NT2/D1 (cell line): ENCODE measurements at regions not wholly inside any gene's neighbourhood (a gene's known extent, or its start where the extent isn't known, plus 50 kb on each side); places are given as distances from the start of the nearest gene placed in this dataset.

ENCODE experiments used
- DNase-seq: peaks from one replicate; pipeline ENCODE4 v3.0.0-alpha.2; 2011; ENCODE audit warnings: low read depth, low spot score
- H3K27me3 ChIP-seq: 2 replicates; pipeline ENCODE4 v1.6.0; 2011; ENCODE audit warnings: mild to moderate bottlenecking; ENCODE audit not compliant: insufficient read length, insufficient read depth
- H3K36me3 ChIP-seq: 2 replicates; pipeline ENCODE4 v1.6.1; 2011; ENCODE audit warnings: mild to moderate bottlenecking, low read length, mixed read lengths; ENCODE audit not compliant: insufficient read depth, insufficient read length
- H3K4me1 ChIP-seq: 2 replicates; pipeline ENCODE4 v1.5.1; 2011; ENCODE audit not compliant: insufficient read depth, insufficient read length
- H3K4me3 ChIP-seq: 2 replicates; pipeline ENCODE4 v1.5.1; 2011; ENCODE audit warnings: low read depth; ENCODE audit not compliant: insufficient read length
- H3K9ac ChIP-seq: 2 replicates; pipeline ENCODE4 v1.6.0; 2011; ENCODE audit warnings: low read depth; ENCODE audit not compliant: insufficient read length
- H3K9me3 ChIP-seq: 2 replicates; pipeline ENCODE4 v1.5.1; 2011; ENCODE audit warnings: mild to moderate bottlenecking, low read length; ENCODE audit not compliant: insufficient read depth
- SUZ12 ChIP-seq: IDR thresholded peaks from 2 replicates; pipeline ENCODE4 v1.6.1; 2011; ENCODE audit not compliant: insufficient read length, insufficient read depth; ENCODE audit errors: extremely low read depth
- YY1 ChIP-seq: IDR thresholded peaks from 2 replicates; pipeline ENCODE4 v1.6.1; 2011; ENCODE audit not compliant: insufficient read length, insufficient read depth
- ZNF274 ChIP-seq: IDR thresholded peaks from 2 replicates; pipeline ENCODE4 v1.6.1; 2011; ENCODE audit warnings: mild to moderate bottlenecking, low read depth, low read length

DNA sequence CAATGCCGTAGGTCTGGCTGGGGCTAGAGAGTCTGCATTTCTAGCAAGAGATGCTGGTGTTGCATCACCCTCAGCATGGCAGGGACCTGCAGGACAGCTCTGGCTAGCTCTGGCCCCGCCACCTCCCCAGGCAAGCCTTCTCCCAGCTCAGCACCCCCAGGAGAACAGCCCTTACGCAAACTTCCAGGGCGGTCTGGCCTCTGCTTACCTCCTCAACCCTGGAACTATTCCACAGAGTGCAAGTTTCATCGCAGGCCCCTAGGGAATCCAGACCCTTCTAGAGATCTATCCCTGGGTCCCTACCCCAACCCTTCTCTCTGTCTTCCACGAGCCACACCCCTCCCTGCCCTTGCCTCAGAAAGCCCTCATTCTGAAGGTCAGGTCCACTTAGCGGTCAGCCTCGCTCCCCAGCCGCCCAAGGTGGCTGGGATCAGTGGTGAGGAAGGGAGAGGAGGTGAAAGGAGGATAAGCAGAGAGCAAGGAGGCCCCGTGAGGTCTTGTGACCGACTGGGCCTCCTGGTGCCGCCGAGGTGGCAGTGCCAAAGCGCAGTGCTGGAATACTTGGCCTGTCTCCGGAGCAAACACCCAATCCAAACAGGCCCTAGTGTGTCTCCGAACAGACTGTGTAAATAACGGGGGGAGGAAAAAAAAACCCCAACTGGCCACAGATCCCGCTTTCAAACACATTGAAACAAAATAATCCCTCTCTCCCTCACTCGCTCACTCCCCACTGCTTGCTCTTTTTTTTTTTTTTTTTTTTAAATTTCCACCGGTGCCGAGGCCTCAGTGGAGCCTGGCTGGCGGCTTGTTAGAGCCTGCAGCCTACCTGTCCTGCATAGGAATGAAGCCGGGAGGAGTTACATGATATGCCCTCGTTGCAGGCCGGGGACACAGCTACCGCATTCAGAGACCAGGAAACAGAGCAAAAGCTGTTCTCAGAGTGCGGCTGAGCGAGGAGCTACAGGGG, 380.9 kb downstream of the SOX9 start:
- Histone ChIP-seq H3K4me1 (peaks cover 10% of the 10 kb centered on the region), H3K4me3 (no peak overlapping the region), H3K27me3 (no peaks in the 10 kb centered on the region), H3K36me3 (no peaks in the 10 kb centered on the region), H3K9me3 (no peaks in the 10 kb centered on the region), H3K9ac (no peak overlapping the region)
- TF ChIP-seq ZNF274 (no peak), SUZ12 (no peak), YY1 (no peak)
- DNase-seq = no peak

DNA sequence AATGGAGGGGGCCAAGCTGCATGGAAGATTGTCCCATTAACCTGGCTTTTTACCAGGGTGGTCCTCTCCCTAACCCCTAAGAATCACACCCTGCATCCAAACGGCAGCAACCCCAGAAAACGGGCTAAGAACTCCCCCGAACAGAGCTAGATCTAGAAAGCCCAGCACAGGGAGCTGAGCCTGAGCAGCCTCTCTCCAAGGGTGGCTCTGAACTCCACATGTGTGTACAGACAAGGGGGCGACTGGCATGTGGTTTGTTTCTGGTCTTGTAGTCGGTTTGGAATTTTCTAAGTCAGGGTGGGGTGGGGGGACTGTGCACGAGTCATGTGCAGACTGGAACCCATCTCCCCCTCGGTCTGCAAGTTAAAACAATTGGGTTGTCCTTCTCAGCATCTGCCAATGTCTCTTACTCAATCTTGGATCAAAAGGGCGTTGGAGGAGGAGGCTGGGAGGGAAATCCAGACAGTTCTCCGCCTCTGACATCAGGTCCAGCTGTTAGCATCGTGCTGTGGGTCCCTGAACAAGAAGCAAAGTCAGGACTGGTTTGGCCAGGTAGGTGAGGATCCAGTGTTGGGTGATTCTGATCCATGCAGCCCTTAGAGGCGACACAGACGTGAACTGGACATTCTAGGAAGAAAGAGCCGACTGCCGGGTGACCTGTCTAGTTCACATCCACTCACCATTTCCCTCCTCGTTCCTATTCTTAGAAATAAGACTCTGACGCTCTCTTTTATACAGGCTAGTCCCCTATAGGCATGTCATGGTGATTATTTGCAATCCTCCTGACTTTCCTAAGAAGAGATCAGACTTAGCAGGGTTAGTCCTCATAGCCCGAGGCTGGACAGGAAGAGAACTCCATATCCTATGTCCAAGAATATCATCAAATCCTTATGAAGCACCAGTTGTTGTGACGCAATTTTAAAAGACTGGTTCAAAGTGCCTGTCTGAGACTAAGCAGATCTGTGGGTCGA, 381.8 kb downstream of the SOX9 start:
- H3K9ac ChIP-seq = no peak overlapping the region
- no peak for DNase-seq

DNA sequence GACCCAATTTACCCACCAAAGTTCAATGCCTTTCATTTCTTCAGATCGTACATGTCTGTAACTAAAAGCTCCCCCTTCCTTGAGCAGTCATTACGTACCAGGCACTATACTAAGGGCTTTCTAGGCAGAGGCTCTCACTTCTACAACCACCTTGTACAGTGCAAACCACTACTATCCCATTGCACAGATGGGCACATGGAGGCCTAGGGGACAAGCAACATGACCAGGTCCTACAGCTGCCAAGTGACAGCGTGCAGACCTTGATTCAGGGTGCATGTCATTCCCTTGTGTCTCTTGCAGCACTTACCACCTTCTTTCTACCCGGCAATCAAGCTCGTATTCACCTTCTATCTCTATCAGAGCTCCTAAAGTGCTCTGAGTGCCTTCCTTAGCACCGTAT, 382.7 kb downstream of the SOX9 start:
- TF ChIP-seq ZNF274 (no peak), SUZ12 (no peak), YY1 (no peak)
- Histone ChIP-seq H3K4me1 (peaks cover 10% of the 10 kb centered on the region), H3K36me3 (no peaks in the 10 kb centered on the region), H3K4me3 (no peak overlapping the region), H3K9ac (no peak overlapping the region), H3K9me3 (no peaks in the 10 kb centered on the region), H3K27me3 (no peaks in the 10 kb centered on the region)
- DNase-seq = no peak

More for the DNA sequence above, 381.8 kb downstream of the SOX9 start:
- TF ChIP-seq YY1 (no peak), SUZ12 (no peak), ZNF274 (no peak)
- Histone ChIP-seq H3K27me3 (no peaks in the 10 kb centered on the region), H3K9me3 (no peaks in the 10 kb centered on the region), H3K4me3 (no peak overlapping the region), H3K4me1 (peaks cover 10% of the 10 kb centered on the region), H3K36me3 (no peaks in the 10 kb centered on the region)

DNA sequence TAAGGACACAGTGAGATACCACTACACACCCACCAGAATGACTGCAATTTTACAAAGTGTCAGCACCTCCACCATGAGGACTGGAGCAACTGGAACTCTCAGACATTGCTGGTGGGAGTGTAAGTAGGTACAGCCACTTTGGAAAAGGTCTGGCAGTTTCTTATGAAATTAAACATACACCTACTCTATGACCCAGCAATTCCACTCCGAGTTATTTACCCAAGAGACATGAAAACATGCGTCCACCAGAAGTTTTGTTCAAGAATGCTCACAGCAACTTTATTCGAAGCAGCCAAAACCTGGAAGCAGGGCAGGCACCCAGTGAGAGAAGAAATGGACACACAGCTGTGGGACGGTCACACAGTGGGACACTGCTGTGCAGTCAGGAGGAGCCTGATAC, 384.0 kb downstream of the SOX9 start:
- H3K4me3 ChIP-seq = no peak overlapping the region
- peaks cover 10% of the 10 kb centered on the region for H3K4me1 ChIP-seq
- TF ChIP-seq ZNF274 = no peak
- TF ChIP-seq SUZ12 = no peak
- TF ChIP-seq YY1 = no peak
- no peaks in the 10 kb centered on the region for H3K36me3 ChIP-seq
- no peak for DNase-seq
- H3K9me3 ChIP-seq = no peaks in the 10 kb centered on the region
- H3K9ac ChIP-seq = no peak overlapping the region
- H3K27me3 ChIP-seq = no peaks in the 10 kb centered on the region

DNA sequence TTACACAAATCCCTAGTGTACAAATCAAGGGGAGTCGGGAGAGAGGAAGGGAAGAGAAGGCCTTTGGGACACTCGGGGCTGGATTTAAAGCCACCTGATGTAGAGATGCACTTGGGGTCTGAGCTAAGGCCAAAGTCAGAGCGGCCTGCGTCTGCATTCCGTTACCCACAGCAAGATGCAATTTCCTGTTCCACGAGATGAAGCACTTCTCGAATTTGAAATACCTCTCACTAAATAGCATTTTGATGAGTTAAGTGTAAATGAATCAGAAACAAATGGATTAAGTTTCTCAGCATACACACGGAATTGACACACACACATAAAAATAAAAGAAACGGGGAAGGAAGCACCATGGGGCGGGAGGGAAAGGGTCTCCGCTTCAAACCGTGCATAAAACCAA, 386.0 kb downstream of the SOX9 start:
- no peak overlapping the region for H3K4me3 ChIP-seq
- no peak for TF ChIP-seq ZNF274
- TF ChIP-seq SUZ12 = no peak
- no peak for TF ChIP-seq YY1
- DNase-seq = no peak
- H3K9ac ChIP-seq = no peak overlapping the region
- H3K27me3 ChIP-seq = no peaks in the 10 kb centered on the region
- H3K36me3 ChIP-seq = no peaks in the 10 kb centered on the region
- no peaks in the 10 kb centered on the region for H3K9me3 ChIP-seq
- peaks cover 7% of the 10 kb centered on the region for H3K4me1 ChIP-seq

DNA sequence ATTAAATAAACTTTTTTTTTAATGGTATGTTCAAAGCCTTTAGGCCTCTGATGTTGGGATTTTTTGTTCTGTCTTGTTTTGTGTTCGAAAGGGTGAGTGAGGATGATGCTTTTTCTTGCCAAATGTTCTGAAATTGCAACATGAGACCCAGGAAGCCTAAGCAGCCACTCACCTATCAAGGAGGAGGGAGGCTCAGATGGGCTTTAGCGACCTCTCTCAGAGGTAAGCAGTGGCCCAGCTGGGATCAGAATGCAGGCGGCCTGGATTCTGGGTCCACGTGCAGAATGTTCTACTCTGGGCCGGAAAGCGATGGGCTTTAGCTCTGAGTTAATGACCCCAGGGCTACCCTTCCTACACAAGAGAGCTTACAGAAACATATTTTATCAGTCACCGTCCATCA, 386.6 kb downstream of the SOX9 start:
- Histone ChIP-seq H3K9me3 (no peaks in the 10 kb centered on the region), H3K4me1 (peaks cover 5% of the 10 kb centered on the region)
- no peak for DNase-seq

More for the DNA sequence above, 386.6 kb downstream of the SOX9 start:
- Histone ChIP-seq H3K27me3 (no peaks in the 10 kb centered on the region), H3K9ac (no peak overlapping the region), H3K36me3 (no peaks in the 10 kb centered on the region), H3K4me3 (no peak overlapping the region)
- TF ChIP-seq SUZ12 = no peak
- no peak for TF ChIP-seq ZNF274
- TF ChIP-seq YY1 = no peak
